H9 (cell line): ENCODE measurements at regions not wholly inside any gene's neighbourhood (a gene's known extent, or its start where the extent isn't known, plus 50 kb on each side); places are given as distances from the start of the nearest gene placed in this dataset.

Experiments
- DNase-seq: peaks from one replicate; pipeline ENCODE4 v3.0.0-alpha.2; 2017
- H2AFZ ChIP-seq: one replicate; pipeline ENCODE4 v1.6.1; 2013; ENCODE audit warnings: mild to moderate bottlenecking, low read length, control low read depth, moderate library complexity
- H2AK5ac ChIP-seq: 2 replicates; pipeline ENCODE4 v1.6.1; 2013; ENCODE audit warnings: low read length, control low read depth, mixed read lengths; ENCODE audit not compliant: insufficient read length
- H2BK120ac ChIP-seq: one replicate; pipeline ENCODE4 v1.6.1; 2013; ENCODE audit warnings: low read depth, mild to moderate bottlenecking, low read length, control low read depth, inconsistent platforms; ENCODE audit not compliant: poor library complexity, severe bottlenecking
- H2BK12ac ChIP-seq: 2 replicates; pipeline ENCODE4 v1.6.1; 2013; ENCODE audit warnings: low read length, control low read depth, mixed read lengths, low read depth; ENCODE audit not compliant: insufficient read length
- H2BK15ac ChIP-seq: 2 replicates; pipeline ENCODE4 v1.6.1; 2013; ENCODE audit warnings: low read depth, low read length, control low read depth
- H2BK20ac ChIP-seq: one replicate; pipeline ENCODE4 v1.6.1; 2013; ENCODE audit warnings: low read depth, mild to moderate bottlenecking, low read length, control low read depth, inconsistent platforms; ENCODE audit not compliant: poor library complexity, severe bottlenecking
- H2BK5ac ChIP-seq: 2 replicates; pipeline ENCODE4 v1.6.1; 2013; ENCODE audit warnings: low read length, control low read depth, mixed read lengths; ENCODE audit not compliant: insufficient read length
- H3K14ac ChIP-seq: 2 replicates; pipeline ENCODE4 v1.6.1; 2013; ENCODE audit warnings: low read length, control low read depth; ENCODE audit not compliant: insufficient read depth
- H3K18ac ChIP-seq: 2 replicates; pipeline ENCODE4 v1.6.1; 2013; ENCODE audit warnings: low read depth, mild to moderate bottlenecking, mixed read lengths, low read length, control low read depth; ENCODE audit not compliant: insufficient read length
- H3K23ac ChIP-seq: 2 replicates; pipeline ENCODE4 v1.6.1; 2013; ENCODE audit warnings: low read length, control low read depth, mixed read lengths, low read depth; ENCODE audit not compliant: insufficient read length
- H3K23me2 ChIP-seq: 2 replicates; pipeline ENCODE4 v1.6.1; 2013; ENCODE audit warnings: low read depth, mild to moderate bottlenecking, mixed read lengths, low read length, control low read depth; ENCODE audit not compliant: insufficient read length, poor library complexity, severe bottlenecking
- H3K27ac ChIP-seq: 2 replicates; pipeline ENCODE4 v1.5.1; 2013; ENCODE audit warnings: low read length, control low read depth, mixed read lengths, low read depth; ENCODE audit not compliant: insufficient read length
- H3K27me3 ChIP-seq: 2 replicates; pipeline ENCODE4 v1.6.1; 2013; ENCODE audit warnings: low read length, control low read depth, inconsistent platforms; ENCODE audit not compliant: insufficient read depth
- H3K4ac ChIP-seq: 2 replicates; pipeline ENCODE4 v1.6.1; 2013; ENCODE audit warnings: low read depth, mild to moderate bottlenecking, control low read depth, inconsistent platforms, low read length, moderate library complexity
- H3K4me1 ChIP-seq: 2 replicates; pipeline ENCODE4 v1.6.1; 2013; ENCODE audit warnings: low read length, control low read depth, inconsistent platforms; ENCODE audit not compliant: insufficient read depth
- H3K4me2 ChIP-seq: 2 replicates; pipeline ENCODE4 v1.6.1; 2013; ENCODE audit warnings: low read length, control low read depth, mixed read lengths; ENCODE audit not compliant: insufficient read length, insufficient read depth
- H3K56ac ChIP-seq: 2 replicates; pipeline ENCODE4 v1.6.1; 2013; ENCODE audit warnings: low read depth, mild to moderate bottlenecking, mixed read lengths, low read length, control low read depth; ENCODE audit not compliant: insufficient read length
- H3K79me1 ChIP-seq: 2 replicates; pipeline ENCODE4 v1.6.1; 2013; ENCODE audit warnings: low read depth, mild to moderate bottlenecking, moderate library complexity, low read length, control low read depth, inconsistent platforms; ENCODE audit not compliant: insufficient read depth, poor library complexity, severe bottlenecking
- H3K79me2 ChIP-seq: 2 replicates; pipeline ENCODE4 v1.6.1; 2013; ENCODE audit warnings: low read length, control low read depth, inconsistent platforms; ENCODE audit not compliant: insufficient read depth
- H3K9ac ChIP-seq: 2 replicates; pipeline ENCODE4 v1.6.1; 2013; ENCODE audit warnings: low read length, control low read depth, mixed read lengths; ENCODE audit not compliant: insufficient read length; ENCODE audit errors: extremely low read depth
- H3K9me3 ChIP-seq: one replicate; pipeline ENCODE4 v1.6.1; 2013; ENCODE audit warnings: low read depth, low read length, inconsistent platforms; ENCODE audit not compliant: control insufficient read depth
- H3T11ph ChIP-seq: one replicate; pipeline ENCODE4 v1.6.1; 2013; ENCODE audit warnings: mild to moderate bottlenecking, low read length, control low read depth, inconsistent platforms
- H4K20me1 ChIP-seq: one replicate; pipeline ENCODE4 v1.6.1; 2013; ENCODE audit not compliant: control insufficient read depth, insufficient read length, insufficient read depth
- H4K5ac ChIP-seq: 2 replicates; pipeline ENCODE4 v1.6.1; 2013; ENCODE audit warnings: low read depth, mild to moderate bottlenecking, mixed read lengths, low read length, control low read depth; ENCODE audit not compliant: insufficient read length
- H4K8ac ChIP-seq: replicated peaks from 2 replicates; pipeline ENCODE4 v1.6.1; 2013; ENCODE audit warnings: low read length, control low read depth, mixed read lengths, low read depth; ENCODE audit not compliant: insufficient read length
- H4K91ac ChIP-seq: 2 replicates; pipeline ENCODE4 v1.6.1; 2013; ENCODE audit warnings: low read depth, mild to moderate bottlenecking, moderate library complexity, mixed read lengths, low read length, control low read depth; ENCODE audit not compliant: insufficient read length
- H3K27ac Mint-ChIP-seq, 3 experiments: 2 replicates in 2 of 3; 3 replicates in 1 of 3; pipeline ENCODE4 v1.8.0; 2020 to 2021; ENCODE audit warnings: mixed read lengths in 3 of 3, mild to moderate bottlenecking in 1 of 3, moderate library complexity in 1 of 3
- H3K27me3 Mint-ChIP-seq: 2 replicates; pipeline ENCODE4 v1.8.0; 2021; ENCODE audit warnings: low read depth, mild to moderate bottlenecking, moderate library complexity, mixed read lengths
- H3K36me3 Mint-ChIP-seq, 3 experiments: 2 replicates in 2 of 3; 3 replicates in 1 of 3; pipeline ENCODE4 v1.8.0; 2020 to 2021; ENCODE audit warnings: low read depth in 3 of 3, mixed read lengths in 3 of 3; ENCODE audit not compliant: insufficient read depth in 1 of 3
- H3K4me1 Mint-ChIP-seq, 2 experiments: 2 replicates each; pipeline ENCODE4 v1.8.0; 2020; ENCODE audit warnings: mixed read lengths in 2 of 2
- H3K4me3 Mint-ChIP-seq, 2 experiments: 2 replicates in 1 of 2; 3 replicates in 1 of 2; pipeline ENCODE4 v1.8.0; 2020 to 2021; ENCODE audit warnings: mild to moderate bottlenecking in 2 of 2, mixed read lengths in 2 of 2, moderate library complexity in 1 of 2
- H3K9me3 Mint-ChIP-seq, 2 experiments: 2 replicates in 1 of 2; 3 replicates in 1 of 2; pipeline ENCODE4 v1.8.0; 2020; ENCODE audit warnings: mild to moderate bottlenecking in 2 of 2, mixed read lengths in 2 of 2, moderate library complexity in 1 of 2
- TF ChIP-seq, protein P1 (sequence below): fragments of 200-600 bp; sonication (generic); conservative IDR thresholded peaks from 3 replicates; pipeline ENCODE4 v1.8.0; 2021; ENCODE audit warnings: antibody characterized with exemption, mild to moderate bottlenecking

DNA sequence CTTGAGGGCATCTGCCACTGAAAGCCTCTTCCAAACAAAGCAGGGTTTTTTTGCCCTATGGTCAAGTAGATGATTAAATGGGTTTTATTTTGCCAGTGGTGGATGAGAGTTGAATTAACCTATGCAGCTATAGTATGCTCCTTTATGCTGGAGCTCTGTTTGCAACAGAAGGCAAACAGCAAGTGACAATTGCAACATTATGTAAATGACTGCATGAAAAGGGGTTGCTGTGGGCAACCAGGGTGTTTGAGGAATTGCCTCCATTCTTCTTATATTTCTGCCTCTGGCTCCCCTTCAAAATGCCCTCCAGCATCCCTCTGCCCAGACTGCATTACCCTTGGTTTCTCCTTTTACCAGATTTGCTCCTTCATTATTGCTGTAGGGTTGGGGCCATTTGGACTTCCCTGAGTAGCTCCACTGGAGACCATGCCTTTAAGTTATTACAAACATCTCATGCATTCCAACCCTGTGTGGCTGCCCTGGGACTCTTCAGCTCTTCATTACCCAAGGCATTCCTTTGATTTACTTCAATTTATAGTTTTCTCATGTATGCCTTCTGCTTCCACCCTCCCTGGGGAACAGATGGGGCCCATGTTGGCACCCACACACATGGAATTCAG lies 398.4 kb downstream of the PRDM2 start:
- H4K91ac ChIP-seq, result no peak overlapping the region
- peaks cover 27 to 31% of the 10 kb centered on the region in 2 experiments for H3K4me1 Mint-ChIP-seq
- no peak overlapping the region for H3K27ac ChIP-seq
- no peak overlapping the region for H2BK20ac ChIP-seq
- TF ChIP-seq, protein P1, sequence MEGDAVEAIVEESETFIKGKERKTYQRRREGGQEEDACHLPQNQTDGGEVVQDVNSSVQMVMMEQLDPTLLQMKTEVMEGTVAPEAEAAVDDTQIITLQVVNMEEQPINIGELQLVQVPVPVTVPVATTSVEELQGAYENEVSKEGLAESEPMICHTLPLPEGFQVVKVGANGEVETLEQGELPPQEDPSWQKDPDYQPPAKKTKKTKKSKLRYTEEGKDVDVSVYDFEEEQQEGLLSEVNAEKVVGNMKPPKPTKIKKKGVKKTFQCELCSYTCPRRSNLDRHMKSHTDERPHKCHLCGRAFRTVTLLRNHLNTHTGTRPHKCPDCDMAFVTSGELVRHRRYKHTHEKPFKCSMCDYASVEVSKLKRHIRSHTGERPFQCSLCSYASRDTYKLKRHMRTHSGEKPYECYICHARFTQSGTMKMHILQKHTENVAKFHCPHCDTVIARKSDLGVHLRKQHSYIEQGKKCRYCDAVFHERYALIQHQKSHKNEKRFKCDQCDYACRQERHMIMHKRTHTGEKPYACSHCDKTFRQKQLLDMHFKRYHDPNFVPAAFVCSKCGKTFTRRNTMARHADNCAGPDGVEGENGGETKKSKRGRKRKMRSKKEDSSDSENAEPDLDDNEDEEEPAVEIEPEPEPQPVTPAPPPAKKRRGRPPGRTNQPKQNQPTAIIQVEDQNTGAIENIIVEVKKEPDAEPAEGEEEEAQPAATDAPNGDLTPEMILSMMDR, result no peak
- H3K27me3 ChIP-seq, result no peaks in the 10 kb centered on the region
- no peaks in the 10 kb centered on the region for H3K79me2 ChIP-seq
- no peak overlapping the region for H4K5ac ChIP-seq
- no peak overlapping the region for H3K4me3 Mint-ChIP-seq
- no peak overlapping the region for H3K4ac ChIP-seq
- no peak overlapping the region for H2BK15ac ChIP-seq
- H2AFZ ChIP-seq, result no peak overlapping the region
- H3K36me3 Mint-ChIP-seq, result no peaks in the 10 kb centered on the region
- H3K9me3 Mint-ChIP-seq, result no peaks in the 10 kb centered on the region; a peak in 1 of 5 replicates
- H3K9me3 ChIP-seq, result no peaks in the 10 kb centered on the region
- H3K56ac ChIP-seq, result no peak overlapping the region
- H3K27ac Mint-ChIP-seq, result no peak overlapping the region
- peak; percentile 16 for DNase-seq
- H3K14ac ChIP-seq, result no peak overlapping the region
- H2BK5ac ChIP-seq, result no peak overlapping the region
- no peaks in the 10 kb centered on the region for H3K23me2 ChIP-seq
- H2BK120ac ChIP-seq, result no peak overlapping the region
- H4K8ac ChIP-seq, result no peak overlapping the region
- no peak overlapping the region for H3K18ac ChIP-seq
- no peak overlapping the region for H2BK12ac ChIP-seq
- H3T11ph ChIP-seq, result no peak overlapping the region
- no peaks in the 10 kb centered on the region for H3K79me1 ChIP-seq
- H3K9ac ChIP-seq, result no peak overlapping the region
- no peak overlapping the region for H3K4me2 ChIP-seq
- H3K27me3 Mint-ChIP-seq, result peaks cover 11% of the 10 kb centered on the region
- H4K20me1 ChIP-seq, result no peaks in the 10 kb centered on the region
- H2AK5ac ChIP-seq, result no peak overlapping the region
- H3K4me1 ChIP-seq, result no peaks in the 10 kb centered on the region
- H3K23ac ChIP-seq, result no peak overlapping the region
